HG03064 (cell line): ENCODE measurements at regions not wholly inside any gene's neighbourhood (a gene's known extent, or its start where the extent isn't known, plus 50 kb on each side); places are given as distances from the start of the nearest gene placed in this dataset.

Experiments used
- ATAC-seq: cut with Tn5 transposase; IDR thresholded peaks from one replicate; pipeline ENCODE4 v1.9.1; 2021; ENCODE audit warnings: low read depth; ENCODE audit not compliant: unreplicated experiment

DNA sequence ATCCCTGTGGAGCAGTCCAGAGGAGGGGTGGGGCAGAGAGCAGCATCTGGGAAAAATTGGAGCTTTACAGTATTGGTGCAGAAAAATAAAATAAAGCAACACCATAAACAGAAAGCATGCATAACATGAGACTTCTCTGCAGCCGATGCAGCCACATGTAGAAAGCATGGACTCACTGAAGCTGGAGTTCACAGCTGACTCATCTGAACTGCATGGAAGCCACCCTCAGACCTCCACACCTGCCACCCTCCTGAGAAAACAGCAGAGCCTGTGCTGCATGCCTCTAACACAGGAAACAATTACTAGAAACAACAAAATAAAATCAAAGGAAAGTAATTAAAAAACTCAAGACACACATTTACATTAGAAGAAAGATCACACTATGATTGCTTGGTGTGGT is 169.4 kb upstream of the ALKAL2 start:
- no peak for ATAC-seq

DNA sequence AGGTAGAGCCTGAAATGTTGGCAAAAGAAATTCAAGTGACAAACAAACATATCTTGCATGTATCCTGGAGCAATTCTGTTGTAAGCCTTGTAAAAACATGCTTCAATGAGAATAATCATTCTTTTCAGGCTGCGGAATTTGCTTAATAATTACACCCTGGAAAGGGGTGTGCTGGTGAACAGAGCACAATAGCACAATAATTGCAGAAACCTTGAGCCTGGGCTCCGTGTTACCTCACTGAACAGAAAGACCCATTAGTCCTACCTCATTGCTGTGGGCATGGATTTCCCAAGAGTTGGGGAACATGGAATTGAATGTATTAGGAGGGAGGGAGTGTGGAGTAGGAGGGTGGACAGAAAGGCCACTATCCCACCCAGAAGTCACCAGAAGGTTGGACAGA is 168.0 kb upstream of the ALKAL2 start:
- ATAC-seq = no peak

DNA sequence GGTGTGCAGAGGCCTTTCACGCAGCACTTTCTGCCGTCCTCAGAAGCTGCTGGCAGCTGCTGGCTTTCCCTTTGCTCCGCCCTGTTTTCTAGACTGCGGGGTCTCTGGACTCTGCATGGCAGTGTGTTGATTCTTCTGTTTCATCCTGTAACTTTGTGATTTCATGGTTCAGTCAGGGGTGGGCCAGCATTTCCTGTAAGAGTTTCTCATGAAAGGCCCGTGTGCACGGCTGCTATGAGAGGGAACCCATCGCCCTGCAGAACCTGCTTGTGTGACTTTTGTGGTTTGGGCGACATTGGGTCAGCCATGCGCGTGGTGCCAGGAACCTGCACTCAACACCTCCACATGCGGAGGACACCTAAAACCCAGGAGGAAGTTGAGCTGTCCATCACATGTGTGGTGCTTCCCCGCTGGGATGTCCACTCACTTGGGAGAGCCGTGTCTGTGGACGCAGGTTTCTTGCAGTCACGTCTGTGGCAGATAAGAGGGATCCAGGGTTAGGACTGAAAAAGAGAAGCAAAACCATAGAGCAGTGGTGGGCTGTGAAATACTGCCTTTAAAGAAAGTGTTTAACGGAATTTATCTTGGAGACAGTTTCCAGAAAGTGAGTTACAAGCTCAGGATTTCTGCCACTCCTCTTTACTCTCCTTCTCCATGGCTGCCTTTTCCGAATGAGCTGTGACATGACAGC is 167.3 kb upstream of the ALKAL2 start:
- no peak for ATAC-seq

DNA sequence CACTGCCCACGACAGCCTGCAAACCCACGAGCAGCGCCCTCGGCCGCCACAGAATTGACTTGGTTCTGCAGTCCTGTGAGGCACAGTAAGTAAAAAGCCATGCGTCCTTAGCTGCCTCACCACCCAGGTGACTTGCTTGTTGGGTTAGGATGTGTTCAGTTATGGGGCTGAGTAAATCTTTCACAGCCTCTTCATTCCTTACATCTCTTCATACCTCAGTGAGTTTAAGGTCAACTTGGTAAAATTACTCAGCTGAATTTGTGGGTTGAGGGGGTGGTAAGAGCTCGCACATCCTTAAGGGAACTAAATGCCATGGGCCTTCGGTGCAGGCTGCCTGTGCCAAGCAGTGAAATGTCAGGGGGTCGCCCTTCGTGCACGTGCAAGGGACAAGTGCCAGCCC is 165.2 kb upstream of the ALKAL2 start:
- ATAC-seq = no peak

DNA sequence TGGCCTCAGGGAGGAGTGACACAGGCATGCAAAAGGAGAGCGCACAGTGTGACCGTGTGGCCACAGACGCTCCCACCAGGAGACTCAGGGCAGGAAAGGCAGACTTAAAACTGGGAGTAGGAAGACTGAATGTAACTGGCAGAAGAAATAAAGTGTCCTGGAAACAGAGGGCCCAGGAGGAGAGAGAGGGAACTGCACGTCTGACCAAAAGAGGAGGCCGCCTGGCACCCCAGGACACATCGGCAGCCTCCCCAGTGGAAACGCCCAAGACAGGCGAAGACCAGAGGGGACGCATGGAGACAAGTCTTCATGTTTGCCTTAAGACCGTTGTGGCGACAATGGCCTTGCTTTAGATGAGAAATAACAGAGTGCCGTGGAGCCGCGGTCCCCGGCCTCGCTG is 163.6 kb upstream of the ALKAL2 start:
- no peak for ATAC-seq

DNA sequence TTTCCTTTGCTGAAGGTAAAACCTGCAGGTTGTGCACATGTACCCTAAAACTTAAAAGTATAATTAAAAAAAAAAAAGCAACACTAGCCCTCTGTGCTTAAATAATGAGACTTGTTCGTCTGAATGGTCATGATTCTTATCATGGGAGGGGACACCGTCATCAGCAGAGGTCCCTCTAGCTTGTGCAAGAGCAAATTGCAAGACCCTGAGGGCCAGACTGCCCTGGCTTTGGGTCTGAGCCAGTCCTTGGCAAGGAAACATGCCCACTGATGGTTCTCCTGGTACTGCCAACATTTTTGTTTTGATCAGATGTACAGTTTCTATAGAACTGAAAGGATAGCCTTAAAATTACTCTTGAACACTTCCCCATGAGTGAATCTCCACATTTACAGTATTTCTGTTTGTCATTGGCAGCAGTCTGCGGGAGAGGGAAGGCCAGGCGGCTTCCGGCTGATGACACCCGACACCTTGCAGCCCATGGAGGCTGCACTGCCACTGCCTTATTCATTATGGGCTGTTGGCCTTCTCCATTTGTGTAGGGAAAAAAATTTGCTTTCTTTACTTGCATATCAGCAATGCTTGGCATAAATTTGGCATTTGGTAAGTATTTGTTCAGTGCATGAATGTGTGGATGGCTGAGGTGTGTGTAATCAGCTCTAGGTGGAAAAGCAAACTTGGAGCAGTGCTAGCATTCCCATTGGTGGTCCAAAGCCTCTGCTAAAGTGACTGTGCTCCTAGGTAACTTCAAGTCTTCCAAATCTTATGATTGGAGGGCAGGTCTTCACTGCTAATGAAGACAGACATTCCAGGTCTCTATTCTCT is 161.6 kb upstream of the ALKAL2 start:
- no peak for ATAC-seq

DNA sequence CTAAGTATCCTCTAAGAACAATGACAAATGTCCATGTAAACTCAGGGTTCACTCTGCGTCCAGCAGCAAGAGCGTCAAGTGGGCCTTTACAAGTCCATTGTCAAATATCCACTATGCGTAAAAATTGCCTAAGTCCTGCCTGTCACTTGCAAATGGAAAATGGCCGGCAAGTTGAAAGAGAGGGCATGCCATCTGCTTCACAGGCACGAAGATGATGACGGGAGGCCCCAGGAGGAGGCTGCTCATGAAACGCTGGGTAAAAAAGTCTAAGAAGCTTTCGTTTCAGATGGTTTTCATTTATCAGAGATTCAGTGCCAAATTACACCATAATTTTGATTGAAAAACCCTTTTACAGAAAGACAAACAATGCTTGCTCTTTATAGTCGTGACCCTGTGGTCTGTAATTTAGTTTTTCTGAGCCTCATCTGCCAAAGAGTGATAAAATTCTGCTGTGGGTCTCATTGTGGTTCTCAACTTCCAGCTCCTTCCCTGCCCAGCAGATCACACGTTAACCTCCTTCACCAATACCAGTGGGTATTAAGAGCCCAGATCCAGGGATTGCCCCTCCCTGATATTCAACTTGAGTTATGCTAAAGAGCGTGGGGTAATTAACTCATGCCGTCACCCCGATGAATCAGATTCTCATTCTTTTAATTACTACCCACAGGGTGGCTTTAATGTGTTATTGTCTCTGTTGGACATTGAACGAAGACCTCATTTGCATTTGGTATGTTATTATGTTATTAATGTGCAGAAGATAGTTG is 160.2 kb upstream of the ALKAL2 start:
- no peak for ATAC-seq

DNA sequence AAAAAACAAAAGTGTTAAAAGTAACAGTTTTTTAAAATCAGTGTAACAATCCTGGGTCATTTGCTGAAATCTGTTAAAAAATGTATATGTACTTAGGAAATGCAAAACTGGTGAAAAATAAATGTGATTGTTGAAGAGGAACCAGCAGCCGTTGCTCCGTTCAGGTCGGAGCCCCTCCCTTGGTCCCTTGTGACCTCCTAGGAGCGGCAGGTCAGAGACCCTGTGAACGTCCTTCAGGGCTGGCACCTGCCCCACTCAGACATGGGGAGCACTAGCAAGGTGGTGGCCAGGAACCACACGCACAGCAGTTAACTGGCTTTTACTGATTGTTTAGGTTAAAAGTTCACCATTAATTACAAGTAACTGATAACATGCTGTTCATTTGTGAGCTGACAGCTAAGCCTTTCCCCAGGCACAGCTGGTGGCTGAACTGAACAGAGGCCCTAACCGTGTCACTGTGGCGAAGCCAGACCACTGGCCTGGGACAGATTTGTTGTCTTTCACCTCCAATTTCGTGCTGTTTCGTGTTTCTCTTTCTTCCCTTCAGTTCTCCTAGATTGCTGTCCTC is 159.2 kb upstream of the ALKAL2 start:
- ATAC-seq = no peak

DNA sequence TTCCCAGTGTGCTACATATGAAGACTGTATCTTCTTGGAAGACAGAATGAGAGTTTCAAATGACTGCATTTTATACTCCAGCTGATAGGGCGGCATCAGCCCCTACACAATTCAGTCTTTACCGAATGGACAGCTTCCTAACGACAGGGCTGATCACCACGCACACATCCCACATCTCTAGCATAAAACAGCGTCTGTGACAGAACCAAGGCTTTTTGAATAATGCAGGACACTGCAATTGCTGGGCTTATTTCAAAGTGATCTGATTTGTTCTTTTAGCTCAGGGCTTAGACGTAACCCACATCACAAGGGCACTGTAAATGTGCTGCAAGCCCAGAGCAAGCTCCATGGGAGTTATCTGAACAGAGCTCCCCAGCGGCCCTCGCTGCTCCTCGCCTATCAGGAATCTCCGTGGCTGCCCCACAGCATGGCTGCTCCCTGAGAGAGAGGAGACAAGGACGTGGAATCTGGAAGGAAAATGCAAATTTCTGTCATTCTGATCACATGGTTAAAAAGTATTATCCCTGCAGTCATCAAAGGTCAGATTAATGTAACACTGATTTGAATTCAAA is 158.5 kb upstream of the ALKAL2 start:
- no peak for ATAC-seq

DNA sequence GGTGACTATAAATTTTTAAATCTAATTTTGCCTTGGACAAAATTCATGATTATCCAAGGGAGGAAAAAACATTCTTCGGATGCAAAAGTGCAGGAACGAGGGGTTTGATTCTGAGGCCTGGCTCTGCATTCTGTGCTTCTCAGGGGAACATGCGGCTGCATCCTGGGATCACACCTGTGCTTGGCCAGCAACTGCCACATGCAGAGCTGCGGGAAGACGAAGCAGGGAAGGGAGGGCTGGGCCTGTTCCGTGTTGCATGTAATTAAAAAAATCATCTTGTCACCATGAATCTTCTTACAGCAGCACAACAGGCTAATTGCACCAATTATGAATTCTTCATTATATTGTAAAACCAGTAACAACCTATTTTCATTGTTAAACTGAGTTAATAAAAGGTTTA is 158.0 kb upstream of the ALKAL2 start:
- ATAC-seq = no peak

DNA sequence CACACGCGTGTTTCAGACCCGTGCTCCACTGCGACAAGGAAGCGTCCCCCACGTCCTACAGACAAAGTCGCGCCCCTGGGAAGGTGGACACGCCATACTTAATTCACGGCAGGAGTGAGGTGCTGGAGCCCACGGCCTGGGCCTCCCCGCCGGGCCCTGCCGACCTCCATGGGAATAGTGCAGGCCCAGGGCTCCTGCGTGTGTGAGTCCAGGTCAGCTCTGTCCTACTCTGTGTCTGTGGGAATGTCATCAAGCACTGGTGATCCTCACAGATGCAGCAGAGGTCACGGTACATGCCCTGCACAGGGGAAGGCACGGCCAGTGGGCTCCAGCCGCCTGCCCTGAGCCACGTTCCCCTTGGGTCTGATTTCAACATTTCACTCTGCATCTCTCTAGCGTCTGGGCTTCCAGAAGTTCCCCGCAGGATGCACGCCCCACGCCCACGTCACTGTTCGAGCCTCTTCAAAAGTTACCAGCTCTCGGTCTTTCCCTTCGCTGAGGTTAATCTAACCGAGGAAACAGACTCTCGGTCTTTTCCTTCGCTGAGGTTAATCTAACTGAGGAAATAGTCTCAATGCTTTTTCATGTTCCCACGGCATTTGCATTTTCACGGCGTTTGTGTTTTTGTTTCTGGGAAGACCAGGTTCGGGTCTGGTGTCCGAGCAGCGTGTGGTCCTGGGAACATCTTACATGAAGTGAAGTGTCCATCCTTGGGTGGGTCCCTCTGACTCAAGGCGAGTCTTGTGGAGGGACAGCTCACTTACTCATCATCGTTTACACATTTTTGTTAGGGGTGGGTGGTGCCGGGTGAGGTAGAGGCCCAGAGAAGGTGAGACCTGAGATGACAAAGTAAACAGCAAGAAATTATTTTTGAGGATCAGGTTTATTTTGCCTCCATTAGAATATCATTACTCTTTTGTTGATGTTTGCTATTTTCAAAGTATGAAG is 157.3 kb upstream of the ALKAL2 start:
- ATAC-seq = no peak

DNA sequence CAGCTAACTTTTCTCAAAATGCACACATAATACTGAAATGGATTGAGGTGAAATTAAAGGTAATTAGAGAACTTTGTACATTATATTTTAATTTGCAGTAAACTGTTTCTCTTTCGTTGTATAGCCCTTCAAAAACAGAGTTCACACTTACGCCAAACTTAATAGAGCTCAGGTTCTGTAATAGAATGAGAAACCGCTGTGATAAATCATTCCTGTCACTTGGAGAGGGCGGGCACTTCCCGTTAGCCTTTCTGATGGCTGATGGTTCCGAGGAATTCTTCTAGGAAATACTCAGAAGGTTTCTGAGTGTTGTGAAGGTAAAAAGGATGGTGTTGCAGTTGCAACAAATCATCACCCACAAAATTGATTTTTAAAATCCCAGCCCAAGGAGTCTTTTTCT is 155.8 kb upstream of the ALKAL2 start:
- ATAC-seq = no peak

DNA sequence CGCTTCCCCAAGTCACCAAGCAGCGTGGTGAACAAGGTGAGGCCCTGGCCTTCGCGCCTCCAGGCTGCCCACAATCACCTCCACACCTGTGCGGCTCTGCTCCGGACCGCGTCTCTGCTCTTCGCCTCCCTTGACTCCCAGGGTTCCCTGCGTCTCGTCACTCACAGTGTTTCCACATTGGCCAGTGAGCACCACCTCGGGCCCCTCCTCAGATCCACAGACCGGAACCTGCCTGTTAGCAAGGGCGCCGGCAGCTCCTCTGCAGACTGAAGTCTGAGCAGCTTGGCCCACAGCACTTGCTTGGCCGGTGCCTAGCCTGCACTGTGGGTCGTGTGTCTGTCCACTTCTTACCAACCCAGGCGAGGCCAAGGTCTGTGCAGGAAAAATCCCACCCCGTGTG is 155.3 kb upstream of the ALKAL2 start:
- no peak for ATAC-seq

DNA sequence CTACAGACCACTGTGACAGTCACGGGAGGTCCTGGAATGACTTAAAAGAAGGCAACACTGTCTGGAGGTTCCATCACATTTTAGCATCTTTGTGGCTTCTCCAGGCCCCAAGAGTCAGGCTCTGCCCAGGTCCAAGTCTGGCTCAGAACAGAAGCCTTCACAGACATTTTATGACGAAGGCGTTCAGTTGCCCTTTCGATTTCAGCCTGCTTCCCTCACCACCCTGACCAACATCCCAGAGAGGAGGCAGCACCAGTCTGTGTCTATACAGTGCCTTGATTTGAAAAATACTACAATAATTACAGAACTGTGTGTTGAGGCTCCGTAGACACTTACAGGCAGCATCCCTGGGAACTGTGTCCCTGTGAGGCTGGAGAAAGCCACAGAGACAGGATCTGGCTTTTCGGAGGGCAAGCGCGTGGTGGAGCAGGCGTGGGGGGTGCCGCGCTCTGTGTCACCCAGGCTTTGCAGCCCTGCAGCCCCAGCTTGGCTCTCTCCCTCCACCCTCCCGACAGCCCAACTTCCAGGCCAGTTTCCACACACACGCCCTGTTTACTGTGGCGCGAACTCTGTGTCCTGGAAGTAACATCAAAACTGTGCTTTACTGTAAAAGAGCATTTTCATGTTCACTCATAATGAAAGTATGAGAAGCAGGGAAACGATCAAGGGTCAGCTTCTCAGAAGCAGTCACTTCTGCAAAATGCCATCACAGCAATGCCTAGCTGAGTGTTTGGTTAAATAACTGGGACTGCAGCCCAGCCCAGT is 153.5 kb upstream of the ALKAL2 start:
- no peak for ATAC-seq

DNA sequence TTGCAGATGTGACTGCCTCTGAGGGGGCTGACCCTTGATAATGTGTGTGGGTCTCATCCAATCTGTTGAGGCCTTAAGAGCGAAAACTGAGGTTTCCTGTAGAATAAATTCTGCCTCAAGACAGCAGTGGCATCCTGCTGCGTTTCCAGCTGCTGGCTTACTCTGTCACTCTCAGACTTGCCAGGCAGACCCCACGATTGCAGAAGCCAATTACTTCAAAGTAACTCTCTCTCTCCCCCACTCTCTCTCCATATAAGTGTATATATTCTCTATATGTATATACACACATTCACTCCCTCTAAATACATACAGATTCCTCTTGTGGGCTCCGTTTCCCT is 152.5 kb upstream of the ALKAL2 start:
- no peak for ATAC-seq

DNA sequence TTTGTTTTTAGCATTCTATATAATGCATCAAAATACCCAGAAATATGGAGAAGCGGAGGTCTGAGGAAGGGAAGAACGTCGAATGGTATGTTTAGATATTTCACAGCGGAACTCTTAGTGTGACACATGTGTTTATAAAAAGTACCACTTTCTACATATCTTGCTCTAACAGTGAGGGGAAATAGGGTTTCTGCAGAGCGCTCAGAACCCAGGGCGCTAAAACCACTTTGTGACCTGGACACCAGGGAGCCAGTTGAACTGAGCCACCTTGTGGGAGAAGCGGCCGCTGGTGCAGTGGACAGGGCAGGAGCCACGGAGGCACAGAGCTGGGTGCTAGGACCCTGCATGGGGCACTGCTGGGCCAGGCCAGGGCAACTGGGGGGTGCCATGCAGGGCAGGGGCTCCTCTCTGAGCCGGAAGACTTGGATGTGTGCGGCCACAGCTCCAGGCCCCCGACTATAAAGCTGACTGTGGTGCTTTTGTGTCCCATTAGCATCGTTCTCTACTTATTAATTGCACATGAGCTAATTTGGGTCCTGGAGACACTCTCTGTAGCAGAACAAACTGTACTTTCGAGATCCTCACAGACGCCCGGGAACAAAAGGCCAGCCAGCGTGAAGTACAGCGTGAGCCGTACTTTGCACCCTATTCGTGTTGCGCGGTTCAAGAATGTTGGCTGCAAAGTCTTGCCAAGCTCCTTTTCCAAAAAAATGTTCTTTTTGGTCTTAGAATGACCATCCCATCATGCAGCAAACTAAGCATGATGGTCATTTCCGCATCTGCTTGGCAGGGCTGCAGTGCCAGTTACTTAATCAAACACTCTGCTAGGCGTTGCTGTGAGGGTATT is 151.9 kb upstream of the ALKAL2 start:
- no peak for ATAC-seq

DNA sequence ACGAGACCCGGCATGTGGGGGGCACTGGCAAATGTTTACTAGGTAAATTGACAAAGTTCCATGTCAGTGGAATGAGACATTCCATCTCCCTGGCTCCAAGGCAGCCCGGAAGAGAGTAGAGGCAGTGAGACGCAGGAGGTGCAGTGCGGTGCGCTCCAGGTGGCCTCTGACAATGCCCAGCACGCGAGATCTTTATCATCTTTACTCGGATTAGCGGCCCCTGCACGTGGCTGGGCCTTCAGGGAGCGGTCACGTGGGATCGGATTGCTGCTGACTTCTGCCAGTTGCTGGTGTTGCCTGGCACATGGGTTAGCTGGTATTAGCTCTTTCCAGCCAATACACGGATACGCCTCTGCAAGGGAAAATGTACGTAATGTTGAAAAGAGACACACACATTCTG is 151.2 kb upstream of the ALKAL2 start:
- no peak for ATAC-seq

DNA sequence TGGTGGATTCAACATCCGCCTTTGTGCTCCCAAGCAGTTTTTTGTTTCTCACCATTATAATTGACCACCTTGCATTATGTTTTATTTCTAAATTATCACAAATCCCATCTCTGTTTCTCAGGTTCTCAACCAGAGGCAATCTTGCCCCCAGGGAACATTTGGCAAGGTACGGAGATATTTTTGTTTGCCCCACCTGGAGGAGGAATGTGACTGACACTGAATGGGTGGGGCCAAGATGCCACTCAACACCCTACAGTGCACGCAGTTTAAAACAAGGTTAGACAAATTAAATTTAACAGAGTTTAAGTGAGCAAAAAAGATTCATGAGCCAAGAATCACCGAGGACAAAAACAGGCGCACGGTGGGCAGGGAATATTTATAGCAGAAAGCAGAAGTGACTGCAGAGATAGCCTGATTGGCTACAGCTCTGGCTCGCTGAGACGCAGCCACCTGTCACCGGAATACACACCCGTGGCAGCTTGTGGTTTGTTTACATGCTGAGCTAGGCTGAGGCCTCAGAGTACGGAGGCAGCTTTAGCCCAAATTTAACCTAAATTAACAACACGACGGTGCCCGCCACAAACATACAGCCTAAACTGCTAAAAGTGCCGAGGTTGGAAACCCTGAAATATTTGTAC is 150.0 kb upstream of the ALKAL2 start:
- peak; percentile 87 for ATAC-seq
